HFF-Myc (cell line): ENCODE measurements at regions not wholly inside any gene's neighbourhood (a gene's known extent, or its start where the extent isn't known, plus 50 kb on each side); places are given as distances from the start of the nearest gene placed in this dataset.

ENCODE experiments used
- DNase-seq: peaks from one replicate; pipeline ENCODE4 v3.0.0-alpha.2; 2011; ENCODE audit warnings: low read depth; ENCODE audit errors: extremely low read depth
- H3K4me3 ChIP-seq: replicated peaks from 2 replicates; pipeline ENCODE4 v1.5.1; 2011; ENCODE audit warnings: low read depth, mild to moderate bottlenecking, control low read depth, low read length
- TF ChIP-seq, protein P1 (sequence below): IDR thresholded peaks from 2 replicates; pipeline ENCODE4 v1.5.1; 2012; ENCODE audit warnings: mild to moderate bottlenecking, low read depth, low read length, control low read depth; ENCODE audit errors: missing control alignments

DNA sequence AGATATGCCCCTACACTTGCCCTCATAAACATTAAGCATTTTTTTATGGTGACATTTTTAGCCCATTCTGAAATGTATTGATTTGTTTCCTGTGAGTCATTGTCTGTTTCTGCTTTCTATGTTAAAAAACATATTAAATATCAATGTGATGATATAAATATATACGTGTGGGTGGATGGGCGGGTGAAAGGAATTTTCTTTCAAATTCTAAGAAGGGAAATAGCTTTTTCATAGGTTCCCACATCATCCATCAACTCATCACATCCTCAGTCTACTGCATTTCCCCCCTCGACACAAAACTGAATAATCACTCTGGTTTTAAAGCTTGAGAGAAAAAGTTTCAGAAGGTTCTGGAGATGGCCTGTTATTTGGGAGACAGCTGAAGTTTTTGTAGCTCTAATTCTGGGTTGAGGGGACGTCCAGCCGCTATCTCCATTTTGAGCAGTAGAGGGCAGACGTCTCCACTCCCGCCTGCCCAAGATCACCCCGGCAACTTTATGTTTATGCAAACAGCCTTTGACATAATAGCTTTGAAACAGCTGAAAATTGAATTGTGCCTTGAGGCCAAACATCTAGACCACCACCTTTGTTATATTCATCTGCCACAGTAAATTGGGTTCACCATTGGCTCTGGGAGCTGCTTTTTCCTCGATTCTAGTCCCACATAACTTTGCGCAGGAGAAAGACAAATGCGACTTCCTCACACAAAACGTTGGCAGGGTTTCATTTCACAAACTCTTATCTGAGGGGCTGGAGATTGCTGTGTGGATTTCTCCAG, 216.2 kb upstream of the CLINT1 start:
- TF ChIP-seq, protein P1, sequence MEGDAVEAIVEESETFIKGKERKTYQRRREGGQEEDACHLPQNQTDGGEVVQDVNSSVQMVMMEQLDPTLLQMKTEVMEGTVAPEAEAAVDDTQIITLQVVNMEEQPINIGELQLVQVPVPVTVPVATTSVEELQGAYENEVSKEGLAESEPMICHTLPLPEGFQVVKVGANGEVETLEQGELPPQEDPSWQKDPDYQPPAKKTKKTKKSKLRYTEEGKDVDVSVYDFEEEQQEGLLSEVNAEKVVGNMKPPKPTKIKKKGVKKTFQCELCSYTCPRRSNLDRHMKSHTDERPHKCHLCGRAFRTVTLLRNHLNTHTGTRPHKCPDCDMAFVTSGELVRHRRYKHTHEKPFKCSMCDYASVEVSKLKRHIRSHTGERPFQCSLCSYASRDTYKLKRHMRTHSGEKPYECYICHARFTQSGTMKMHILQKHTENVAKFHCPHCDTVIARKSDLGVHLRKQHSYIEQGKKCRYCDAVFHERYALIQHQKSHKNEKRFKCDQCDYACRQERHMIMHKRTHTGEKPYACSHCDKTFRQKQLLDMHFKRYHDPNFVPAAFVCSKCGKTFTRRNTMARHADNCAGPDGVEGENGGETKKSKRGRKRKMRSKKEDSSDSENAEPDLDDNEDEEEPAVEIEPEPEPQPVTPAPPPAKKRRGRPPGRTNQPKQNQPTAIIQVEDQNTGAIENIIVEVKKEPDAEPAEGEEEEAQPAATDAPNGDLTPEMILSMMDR: peak; percentile 85
- DNase-seq: peak; percentile 40
- no peak overlapping the region for H3K4me3 ChIP-seq

DNA sequence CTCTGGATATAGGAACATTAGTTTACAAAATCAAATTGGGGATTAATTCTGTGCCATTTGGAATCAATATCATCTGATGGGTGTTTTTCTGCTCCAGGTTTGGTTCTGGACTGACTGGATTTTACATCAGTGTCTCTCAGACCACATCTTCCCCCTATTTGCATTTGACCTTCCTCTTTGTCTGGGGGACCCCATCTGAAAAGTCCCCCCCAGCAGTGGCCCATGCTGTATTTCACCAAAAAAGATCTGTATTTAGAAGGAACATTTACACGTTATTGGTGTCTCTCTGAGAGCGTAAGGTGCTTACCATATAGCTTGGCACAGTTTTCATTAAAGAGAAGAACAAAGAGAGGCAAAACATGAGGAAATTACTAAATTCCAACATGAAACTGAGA, 215.6 kb upstream of the CLINT1 start:
- H3K4me3 ChIP-seq: no peak overlapping the region
- TF ChIP-seq, protein P1: no peak
- DNase-seq: no peak

DNA sequence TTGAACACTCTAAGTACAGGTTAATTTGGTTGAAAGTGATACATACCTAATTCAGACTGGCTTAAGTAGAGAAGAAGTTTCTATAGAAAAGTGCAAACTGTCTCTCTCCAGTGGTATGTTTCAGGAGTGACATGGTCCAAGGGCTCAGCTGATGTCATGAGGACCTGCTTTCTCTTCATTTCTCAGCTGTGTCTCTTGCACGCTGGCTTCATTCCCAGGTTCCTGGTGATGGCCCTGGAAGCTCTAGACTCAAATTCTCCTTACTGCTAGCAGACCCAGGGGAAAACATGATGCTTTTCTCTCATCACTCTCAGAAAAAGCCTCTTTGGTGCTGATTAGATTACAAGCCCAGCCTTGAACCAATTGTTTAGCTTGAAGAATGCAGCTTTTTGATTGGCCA, 211.9 kb upstream of the CLINT1 start:
- TF ChIP-seq, protein P1: no peak
- no peak for DNase-seq
- H3K4me3 ChIP-seq: no peak overlapping the region

DNA sequence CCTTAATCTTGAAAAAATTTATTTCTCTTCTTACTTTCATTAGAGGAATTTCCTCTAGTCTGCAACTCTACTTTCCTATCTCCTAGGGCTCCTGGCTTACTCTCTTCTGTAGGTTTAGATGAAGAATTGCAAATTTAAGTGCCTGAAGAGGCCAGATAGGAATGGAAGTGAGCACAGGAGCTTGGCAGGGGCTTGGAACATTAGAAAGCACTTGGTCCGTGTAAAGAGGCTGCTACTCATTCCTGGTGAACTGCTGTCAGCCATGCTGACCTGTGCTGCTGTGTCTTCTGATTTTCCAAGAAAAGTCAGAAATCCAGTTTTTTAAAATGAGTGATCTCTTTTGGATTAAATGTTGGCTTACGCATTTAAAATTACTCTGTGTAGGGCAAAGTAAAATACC, 210.9 kb upstream of the CLINT1 start:
- no peak overlapping the region for H3K4me3 ChIP-seq
- TF ChIP-seq, protein P1: no peak
- no peak for DNase-seq

DNA sequence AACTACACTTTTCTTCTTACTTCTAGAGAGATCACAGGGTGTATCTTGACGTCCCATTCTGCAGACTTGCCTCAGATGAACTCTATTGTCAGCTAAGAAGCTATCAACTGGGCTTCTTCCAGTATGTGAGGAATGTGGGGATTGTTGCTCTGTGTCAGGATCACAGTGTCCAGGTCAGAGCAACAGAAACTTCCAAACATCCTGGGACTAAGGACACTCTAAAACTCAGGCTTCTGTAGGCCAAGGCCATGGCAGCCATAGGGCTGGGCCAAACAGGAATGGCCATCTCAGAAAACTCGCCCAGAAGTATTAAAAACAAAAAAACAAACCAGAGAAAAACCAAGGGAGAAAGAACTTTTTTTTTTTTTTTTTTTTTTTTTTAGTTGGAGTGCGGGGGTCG, 210.0 kb upstream of the CLINT1 start:
- DNase-seq: no peak
- TF ChIP-seq, protein P1: no peak
- H3K4me3 ChIP-seq: no peak overlapping the region

DNA sequence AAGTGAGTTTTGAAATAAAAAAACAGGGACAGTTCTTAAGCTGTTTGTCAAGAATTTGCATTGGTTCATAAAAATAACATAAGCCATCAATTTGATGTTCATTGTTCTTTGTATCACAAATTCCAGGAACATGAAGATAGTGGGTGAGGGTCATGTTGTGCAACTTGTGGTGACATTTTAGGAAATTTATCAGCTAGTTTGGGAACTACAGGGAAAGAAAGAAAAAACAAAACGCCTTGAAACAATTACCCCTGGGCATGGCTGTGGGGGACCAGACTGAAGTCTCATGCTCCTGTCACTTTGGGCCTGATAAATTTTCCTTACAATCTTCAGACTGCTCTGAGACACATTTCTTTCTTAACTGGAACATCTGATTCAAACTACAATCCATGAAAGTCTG, 207.1 kb upstream of the CLINT1 start:
- H3K4me3 ChIP-seq: no peak overlapping the region
- TF ChIP-seq, protein P1: no peak
- DNase-seq: no peak
